Loucy (cell line): ENCODE measurements at regions not wholly inside any gene's neighbourhood (a gene's known extent, or its start where the extent isn't known, plus 50 kb on each side); places are given as distances from the start of the nearest gene placed in this dataset.

Experiments used
- EZH2phosphoT487 ChIP-seq: fragments of 200-600 bp; IDR thresholded peaks from 2 replicates; pipeline ENCODE4 v1.6.1; 2018; ENCODE audit warnings: antibody characterized with exemption, mild to moderate bottlenecking, moderate library complexity, borderline replicate concordance
- TF ChIP-seq, protein P1 (sequence below): fragments of 200-600 bp; sonication (generic); conservative IDR thresholded peaks from 2 replicates; pipeline ENCODE4 v1.5.1; 2014; ENCODE audit warnings: mild to moderate bottlenecking, antibody characterized with exemption, low read length

DNA sequence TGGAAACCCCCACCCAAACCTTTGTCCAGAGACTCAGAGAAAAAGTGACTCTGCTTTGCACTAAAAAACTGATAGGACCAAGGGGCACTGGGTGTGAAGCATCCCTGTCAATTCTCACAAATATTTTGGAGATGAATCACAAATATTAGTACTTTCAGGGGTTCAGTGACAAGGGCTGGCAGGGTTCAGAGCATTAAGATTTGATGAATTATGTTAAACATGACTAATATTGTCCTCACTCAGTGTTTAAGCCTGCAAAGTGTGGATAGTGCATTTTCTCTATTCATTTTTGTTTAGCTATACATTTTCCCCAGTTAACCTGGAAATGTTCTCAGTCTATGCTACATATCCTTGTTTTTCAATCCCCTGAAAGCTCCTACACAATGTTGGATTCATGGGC is 65.3 kb upstream of the CCDC68 start:
- TF ChIP-seq, protein P1, sequence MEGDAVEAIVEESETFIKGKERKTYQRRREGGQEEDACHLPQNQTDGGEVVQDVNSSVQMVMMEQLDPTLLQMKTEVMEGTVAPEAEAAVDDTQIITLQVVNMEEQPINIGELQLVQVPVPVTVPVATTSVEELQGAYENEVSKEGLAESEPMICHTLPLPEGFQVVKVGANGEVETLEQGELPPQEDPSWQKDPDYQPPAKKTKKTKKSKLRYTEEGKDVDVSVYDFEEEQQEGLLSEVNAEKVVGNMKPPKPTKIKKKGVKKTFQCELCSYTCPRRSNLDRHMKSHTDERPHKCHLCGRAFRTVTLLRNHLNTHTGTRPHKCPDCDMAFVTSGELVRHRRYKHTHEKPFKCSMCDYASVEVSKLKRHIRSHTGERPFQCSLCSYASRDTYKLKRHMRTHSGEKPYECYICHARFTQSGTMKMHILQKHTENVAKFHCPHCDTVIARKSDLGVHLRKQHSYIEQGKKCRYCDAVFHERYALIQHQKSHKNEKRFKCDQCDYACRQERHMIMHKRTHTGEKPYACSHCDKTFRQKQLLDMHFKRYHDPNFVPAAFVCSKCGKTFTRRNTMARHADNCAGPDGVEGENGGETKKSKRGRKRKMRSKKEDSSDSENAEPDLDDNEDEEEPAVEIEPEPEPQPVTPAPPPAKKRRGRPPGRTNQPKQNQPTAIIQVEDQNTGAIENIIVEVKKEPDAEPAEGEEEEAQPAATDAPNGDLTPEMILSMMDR, result no peak
- no peak for TF ChIP-seq EZH2phosphoT487
